H1 (cell line): ENCODE measurements at regions not wholly inside any gene's neighbourhood (a gene's known extent, or its start where the extent isn't known, plus 50 kb on each side); places are given as distances from the start of the nearest gene placed in this dataset.

Source experiments
- CTCF ChIA-PET: fragments of 300-600 bp; sonication (Branson Sonifier 250); formaldehyde crosslinking; loops from one replicate; lab custom pipeline; 2021; ENCODE audit not compliant: partially characterized antibody; lab: Charles Lee
- POLR2A ChIA-PET: fragments of 300-600 bp; sonication (Branson Sonifier 250); formaldehyde crosslinking; loops from one replicate; lab custom pipeline; 2021; ENCODE audit warnings: inconsistent platforms; ENCODE audit not compliant: partially characterized antibody; lab: Charles Lee
- DNase-seq, 2 experiments: peaks; one replicate each; pipeline versions ENCODE4 v3.0.0 to v3.0.0-alpha.2; 2010 to 2022; ENCODE audit warnings: low spot score in 2 of 2, low read depth in 1 of 2, mixed read lengths in 1 of 2
- FAIRE-seq: peaks from 2 replicates; lab custom pipeline; 2011; peaks lifted over from hg19 to GRCh38; lab: Jason Lieb, UNC
- H2AFZ ChIP-seq: 2 replicates; pipeline ENCODE4 v1.8.1; 2012; ENCODE audit warnings: low read length, inconsistent platforms
- H2AK5ac ChIP-seq: 2 replicates; pipeline ENCODE4 v1.6.1; 2013; ENCODE audit warnings: low read depth, low read length
- H2BK120ac ChIP-seq: replicated peaks from 2 replicates; pipeline ENCODE3; 2013; ENCODE audit warnings: low read depth, low read length, inconsistent platforms
- H2BK12ac ChIP-seq: 2 replicates; pipeline ENCODE4 v1.6.1; 2013; ENCODE audit warnings: low read depth, low read length
- H2BK15ac ChIP-seq: 2 replicates; pipeline ENCODE4 v1.6.1; 2013; ENCODE audit warnings: low read length
- H2BK20ac ChIP-seq: 2 replicates; pipeline ENCODE4 v1.6.1; 2013; ENCODE audit warnings: low read length
- H2BK5ac ChIP-seq: 2 replicates; pipeline ENCODE4 v1.6.1; 2013; ENCODE audit warnings: low read depth, low read length
- H3K14ac ChIP-seq: 2 replicates; pipeline ENCODE4 v1.6.1; 2013; ENCODE audit warnings: inconsistent platforms; ENCODE audit not compliant: insufficient read length
- H3K18ac ChIP-seq: 2 replicates; pipeline ENCODE4 v1.6.1; 2013; ENCODE audit warnings: low read length; ENCODE audit errors: extremely low read depth
- H3K23ac ChIP-seq: 2 replicates; pipeline ENCODE4 v1.6.1; 2013; ENCODE audit warnings: inconsistent platforms; ENCODE audit not compliant: insufficient read length
- H3K23me2 ChIP-seq: 2 replicates; pipeline ENCODE4 v1.6.1; 2013; ENCODE audit warnings: low read depth, low read length
- H3K27ac ChIP-seq: 2 replicates; pipeline ENCODE4 v1.6.1; 2011; ENCODE audit warnings: low read depth, low read length, inconsistent platforms
- H3K27me3 ChIP-seq, 4 experiments: replicated peaks in 1 of 4; 1 replicate in 1 of 4; 2 replicates in 3 of 4; pipeline versions ENCODE4 v1.6.1 to v1.8.1; 2011 to 2013; ENCODE audit warnings: low read length in 3 of 4, mild to moderate bottlenecking in 3 of 4, inconsistent platforms in 2 of 4, mixed read lengths in 2 of 4, moderate library complexity in 1 of 4; ENCODE audit not compliant: control insufficient read depth in 3 of 4, insufficient read depth in 3 of 4; ENCODE audit errors: extremely low read depth in 1 of 4
- H3K36me3 ChIP-seq, 4 experiments: 2 replicates each; pipeline versions ENCODE4 v1.6.1 to v1.8.1; 2011 to 2013; ENCODE audit warnings: mild to moderate bottlenecking in 4 of 4, low read length in 3 of 4, moderate library complexity in 2 of 4, control low read depth in 1 of 4, inconsistent platforms in 1 of 4; ENCODE audit not compliant: insufficient read depth in 4 of 4, control insufficient read depth in 2 of 4
- H3K4ac ChIP-seq: replicated peaks from 2 replicates; pipeline ENCODE3; 2013; ENCODE audit warnings: low read length, low read depth, mixed read lengths, inconsistent platforms; ENCODE audit not compliant: insufficient read length
- H3K4me1 ChIP-seq, 4 experiments: replicated peaks in 1 of 4; 1 replicate in 1 of 4; 2 replicates in 3 of 4; pipeline versions ENCODE4 v1.6.1 to v1.8.1; 2011 to 2013; ENCODE audit warnings: low read length in 3 of 4, inconsistent platforms in 2 of 4, mixed read lengths in 1 of 4; ENCODE audit not compliant: insufficient read depth in 4 of 4, control insufficient read depth in 3 of 4
- H3K4me2 ChIP-seq, 2 experiments: 2 replicates each; pipeline versions ENCODE4 v1.6.1 to v1.8.1; 2011 to 2013; ENCODE audit warnings: low read depth in 2 of 2, low read length in 2 of 2, control low read depth in 1 of 2, inconsistent platforms in 1 of 2, mild to moderate bottlenecking in 1 of 2; ENCODE audit not compliant: insufficient read depth in 1 of 2
- H3K4me3 ChIP-seq, 4 experiments: fragments of 200-600, 300-600 bp in 1 of 4; sonication (generic), shearing (Covaris generic), sonication (Bioruptor Twin) in 1 of 4; 2 replicates each; pipeline versions ENCODE4 v1.5.1 to v1.8.1; 2011 to 2016; ENCODE audit warnings: low read length in 4 of 4, low read depth in 3 of 4, control low read depth in 2 of 4, inconsistent platforms in 2 of 4, mild to moderate bottlenecking in 2 of 4, mixed read lengths in 1 of 4, moderate library complexity in 1 of 4; ENCODE audit not compliant: insufficient read depth in 2 of 4; ENCODE audit errors: extremely low read depth in 1 of 4
- H3K56ac ChIP-seq: replicated peaks from 2 replicates; pipeline ENCODE3; 2013; ENCODE audit warnings: low read depth, mild to moderate bottlenecking, mixed read lengths, low read length, inconsistent platforms; ENCODE audit not compliant: insufficient read length
- H3K79me1 ChIP-seq: 2 replicates; pipeline ENCODE4 v1.6.1; 2013; ENCODE audit warnings: low read depth, low read length, control low read depth
- H3K79me2 ChIP-seq, 2 experiments: 2 replicates each; pipeline versions ENCODE4 v1.6.1 to v1.8.1; 2012 to 2013; ENCODE audit warnings: low read length in 2 of 2, mild to moderate bottlenecking in 2 of 2, inconsistent platforms in 1 of 2; ENCODE audit not compliant: insufficient read depth in 2 of 2, control insufficient read depth in 1 of 2
- H3K9ac ChIP-seq, 4 experiments: replicated peaks in 1 of 4; 1 replicate in 1 of 4; 2 replicates in 3 of 4; pipeline versions ENCODE4 v1.6.1 to v1.8.1; 2011 to 2013; ENCODE audit warnings: low read depth in 3 of 4, low read length in 3 of 4, control low read depth in 2 of 4, mild to moderate bottlenecking in 2 of 4, moderate library complexity in 2 of 4, inconsistent platforms in 1 of 4; ENCODE audit errors: extremely low read depth in 1 of 4
- H3K9me3 ChIP-seq, 2 experiments: 2 replicates each; pipeline versions ENCODE4 v1.6.1 to v1.8.1; 2012 to 2013; ENCODE audit warnings: mild to moderate bottlenecking in 2 of 2, moderate library complexity in 2 of 2, control low read depth in 1 of 2, inconsistent platforms in 1 of 2, low read depth in 1 of 2, low read length in 1 of 2, mixed read lengths in 1 of 2; ENCODE audit not compliant: insufficient read depth in 2 of 2
- H4K20me1 ChIP-seq, 2 experiments: replicated peaks in 1 of 2; 2 replicates each; pipeline versions ENCODE3 to v1.8.1; 2011 to 2013; ENCODE audit warnings: inconsistent platforms in 2 of 2, low read length in 2 of 2, mild to moderate bottlenecking in 1 of 2; ENCODE audit not compliant: insufficient read depth in 2 of 2, control insufficient read depth in 1 of 2
- H4K5ac ChIP-seq: 2 replicates; pipeline ENCODE4 v1.6.1; 2013; ENCODE audit warnings: low read length, low read depth, mixed read lengths, inconsistent platforms; ENCODE audit not compliant: insufficient read length
- H4K8ac ChIP-seq: 2 replicates; pipeline ENCODE4 v1.8.0; 2013; ENCODE audit warnings: mild to moderate bottlenecking, moderate library complexity, low read length, inconsistent platforms; ENCODE audit not compliant: insufficient read depth; ENCODE audit errors: extremely low read depth
- H4K91ac ChIP-seq: replicated peaks from 2 replicates; pipeline ENCODE3; 2013; ENCODE audit warnings: low read length, mixed read lengths, inconsistent platforms; ENCODE audit not compliant: insufficient read length
- CTBP2 ChIP-seq: IDR thresholded peaks from 2 replicates; pipeline ENCODE4 v1.7.0; 2011; ENCODE audit warnings: borderline replicate concordance, mild to moderate bottlenecking, moderate library complexity, mixed read lengths, low read length; ENCODE audit not compliant: insufficient read depth, insufficient read length
- FOSL1 ChIP-seq: IDR thresholded peaks from 2 replicates; pipeline ENCODE4 v1.6.1; 2011; ENCODE audit warnings: mild to moderate bottlenecking, low read depth, low read length, moderate library complexity; ENCODE audit not compliant: insufficient read depth
- KDM4A ChIP-seq: IDR thresholded peaks from one replicate; pipeline ENCODE4 v1.7.1; 2012; ENCODE audit warnings: low read depth, mild to moderate bottlenecking, moderate library complexity, low read length, inconsistent platforms; ENCODE audit not compliant: severe bottlenecking
- MAFK ChIP-seq: IDR thresholded peaks from 2 replicates; pipeline ENCODE4 v1.6.1; 2012; ENCODE audit warnings: low read depth, mild to moderate bottlenecking, improper control_type of control experiment, low read length
- RFX5 ChIP-seq: IDR thresholded peaks from 2 replicates; pipeline ENCODE4 v1.6.1; 2011; ENCODE audit warnings: low read depth, low read length, improper control_type of control experiment, borderline replicate concordance
- SP4 ChIP-seq: IDR thresholded peaks from 2 replicates; pipeline ENCODE4 v1.6.1; 2012; ENCODE audit warnings: low read length, inconsistent platforms
- TAF1 ChIP-seq: IDR thresholded peaks from 2 replicates; pipeline ENCODE4 v1.6.1; 2011; ENCODE audit warnings: mild to moderate bottlenecking, low read depth, low read length
- ZNF274 ChIP-seq: IDR thresholded peaks from 2 replicates; pipeline ENCODE4 v1.7.0; 2012; ENCODE audit warnings: low read length, borderline replicate concordance; ENCODE audit errors: extremely low read depth

- TF ChIP-seq ZNF274 = no peak
- no peak for TF ChIP-seq SP4
These were observed 598.9 kb upstream of the LINC00305 start (continued) for GRCh38 chr18:64747803-64748202.

- H4K20me1 ChIP-seq = no peaks in the 10 kb centered on the region
- CTCF ChIA-PET = no interaction called here
- H3K79me2 ChIP-seq = no peaks in the 10 kb centered on the region
These were observed 594.0 kb upstream of the LINC00305 start for GRCh38 chr18:64742898-64743297.

More at GRCh38 chr18:64742898-64743297, 594.0 kb upstream of the LINC00305 start:
- H4K91ac ChIP-seq = no peak overlapping the region
- H3K4me3 ChIP-seq = no peak overlapping the region
- no peak overlapping the region for H2BK15ac ChIP-seq
- H2AFZ ChIP-seq = no peak overlapping the region
- H3K4me1 ChIP-seq = no peaks in the 10 kb centered on the region
- no peak overlapping the region for H4K5ac ChIP-seq
- no peak overlapping the region for H4K8ac ChIP-seq
- H2BK5ac ChIP-seq = no peak overlapping the region
- H3K23ac ChIP-seq = no peak overlapping the region
- H3K4ac ChIP-seq = no peak overlapping the region
- H3K56ac ChIP-seq = no peak overlapping the region
- no peak overlapping the region for H3K4me2 ChIP-seq
- H3K9me3 ChIP-seq = no peaks in the 10 kb centered on the region
- DNase-seq (no peak), FAIRE-seq (no peak)
- POLR2A ChIA-PET = no interaction called here
- no peak overlapping the region for H2BK12ac ChIP-seq
- no peaks in the 10 kb centered on the region for H3K23me2 ChIP-seq
- H3K27me3 ChIP-seq = no peaks in the 10 kb centered on the region
- no peak for TF ChIP-seq TAF1
- TF ChIP-seq CTBP2 = no peak
- no peak for TF ChIP-seq FOSL1
- no peak for TF ChIP-seq KDM4A
- no peak for TF ChIP-seq MAFK
- TF ChIP-seq RFX5 = no peak
- H2AK5ac ChIP-seq = no peak overlapping the region
- H3K36me3 ChIP-seq = no peaks in the 10 kb centered on the region
- no peak overlapping the region for H2BK120ac ChIP-seq
- no peaks in the 10 kb centered on the region for H3K79me1 ChIP-seq
- no peak overlapping the region for H3K18ac ChIP-seq
- no peak overlapping the region for H3K9ac ChIP-seq
- no peak overlapping the region for H3K14ac ChIP-seq
- H2BK20ac ChIP-seq = no peak overlapping the region
- H3K27ac ChIP-seq = no peak overlapping the region
